Mesothelial cell of epicardium (in vitro differentiated cells): ENCODE measurements at regions not wholly inside any gene's neighbourhood (a gene's known extent, or its start where the extent isn't known, plus 50 kb on each side); places are given as distances from the start of the nearest gene placed in this dataset.
A peak's percentile ranks its signal among the peaks of the same experiment; 100 is the strongest.

ENCODE experiments used
- DNase-seq, 2 experiments: peaks; one replicate each; pipeline ENCODE4 v3.0.0; 2021; ENCODE audit warnings: low spot score in 2 of 2; ENCODE audit not compliant: unreplicated experiment in 2 of 2
- H3K27ac Mint-ChIP-seq: 2 replicates; pipeline ENCODE4 v1.8.0; 2021; ENCODE audit warnings: mixed read lengths
- H3K27me3 Mint-ChIP-seq: 2 replicates; pipeline ENCODE4 v1.8.0; 2021; ENCODE audit warnings: low read depth, mixed read lengths
- H3K36me3 Mint-ChIP-seq: 2 replicates; pipeline ENCODE4 v1.8.0; 2021; ENCODE audit warnings: mixed read lengths
- H3K4me1 Mint-ChIP-seq: 2 replicates; pipeline ENCODE4 v1.8.0; 2021; ENCODE audit warnings: mixed read lengths
- H3K4me3 Mint-ChIP-seq: 2 replicates; pipeline ENCODE4 v1.8.0; 2021; ENCODE audit warnings: mild to moderate bottlenecking, moderate library complexity, mixed read lengths
- H3K9me3 Mint-ChIP-seq: 2 replicates; pipeline ENCODE4 v1.8.0; 2021; ENCODE audit warnings: mixed read lengths
- TF ChIP-seq, protein P1 (sequence below): fragments of 200-600 bp; sonication (generic); IDR thresholded peaks from one replicate; pipeline ENCODE4 v1.5.0; 2021; ENCODE audit warnings: antibody characterized with exemption; ENCODE audit not compliant: unreplicated experiment

DNA sequence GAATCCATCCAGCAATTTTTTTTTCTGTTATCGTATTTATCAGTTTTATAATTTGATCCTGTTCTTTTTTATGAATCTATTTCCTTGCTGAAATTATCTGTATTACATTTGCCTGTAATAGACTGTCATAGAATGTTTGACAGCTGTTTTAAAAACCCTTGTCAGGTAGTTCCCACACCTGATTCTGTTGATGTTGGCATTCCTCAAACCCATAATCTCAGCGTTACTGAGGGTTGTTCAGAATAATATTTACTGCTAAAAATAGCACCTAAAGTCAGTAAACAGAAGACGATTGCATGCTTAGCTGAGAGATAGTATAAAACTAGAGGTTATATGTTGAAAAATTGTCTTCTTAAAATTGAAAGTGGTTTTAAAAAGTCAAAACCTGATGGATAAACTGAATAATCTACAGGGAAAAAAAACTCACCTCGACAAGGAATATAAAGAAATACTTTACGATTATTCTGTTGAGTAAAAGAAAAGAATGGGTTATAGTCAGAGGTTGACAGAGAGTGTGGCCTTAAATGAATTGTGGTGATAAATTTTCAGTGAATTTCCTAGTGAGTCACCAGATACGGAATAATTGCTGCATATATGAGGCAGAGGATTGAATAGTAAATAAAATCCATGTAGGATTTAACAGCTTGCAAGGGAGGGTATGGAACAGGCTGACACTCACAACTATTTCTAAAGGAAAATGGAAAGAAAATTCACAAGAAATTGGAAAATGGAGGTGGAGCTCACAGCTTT is 824.1 kb upstream of the IGFBP3 start:
- DNase-seq = no peak
- H3K9me3 Mint-ChIP-seq = no peaks in the 10 kb centered on the region
- no peak overlapping the region for H3K4me3 Mint-ChIP-seq
- H3K27ac Mint-ChIP-seq = peak overlapping the region; percentile 53
- no peaks in the 10 kb centered on the region for H3K27me3 Mint-ChIP-seq
- H3K36me3 Mint-ChIP-seq = peaks cover 2% of the 10 kb centered on the region
- H3K4me1 Mint-ChIP-seq = peaks cover 65% of the 10 kb centered on the region
- TF ChIP-seq, protein P1, sequence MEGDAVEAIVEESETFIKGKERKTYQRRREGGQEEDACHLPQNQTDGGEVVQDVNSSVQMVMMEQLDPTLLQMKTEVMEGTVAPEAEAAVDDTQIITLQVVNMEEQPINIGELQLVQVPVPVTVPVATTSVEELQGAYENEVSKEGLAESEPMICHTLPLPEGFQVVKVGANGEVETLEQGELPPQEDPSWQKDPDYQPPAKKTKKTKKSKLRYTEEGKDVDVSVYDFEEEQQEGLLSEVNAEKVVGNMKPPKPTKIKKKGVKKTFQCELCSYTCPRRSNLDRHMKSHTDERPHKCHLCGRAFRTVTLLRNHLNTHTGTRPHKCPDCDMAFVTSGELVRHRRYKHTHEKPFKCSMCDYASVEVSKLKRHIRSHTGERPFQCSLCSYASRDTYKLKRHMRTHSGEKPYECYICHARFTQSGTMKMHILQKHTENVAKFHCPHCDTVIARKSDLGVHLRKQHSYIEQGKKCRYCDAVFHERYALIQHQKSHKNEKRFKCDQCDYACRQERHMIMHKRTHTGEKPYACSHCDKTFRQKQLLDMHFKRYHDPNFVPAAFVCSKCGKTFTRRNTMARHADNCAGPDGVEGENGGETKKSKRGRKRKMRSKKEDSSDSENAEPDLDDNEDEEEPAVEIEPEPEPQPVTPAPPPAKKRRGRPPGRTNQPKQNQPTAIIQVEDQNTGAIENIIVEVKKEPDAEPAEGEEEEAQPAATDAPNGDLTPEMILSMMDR = no peak

DNA sequence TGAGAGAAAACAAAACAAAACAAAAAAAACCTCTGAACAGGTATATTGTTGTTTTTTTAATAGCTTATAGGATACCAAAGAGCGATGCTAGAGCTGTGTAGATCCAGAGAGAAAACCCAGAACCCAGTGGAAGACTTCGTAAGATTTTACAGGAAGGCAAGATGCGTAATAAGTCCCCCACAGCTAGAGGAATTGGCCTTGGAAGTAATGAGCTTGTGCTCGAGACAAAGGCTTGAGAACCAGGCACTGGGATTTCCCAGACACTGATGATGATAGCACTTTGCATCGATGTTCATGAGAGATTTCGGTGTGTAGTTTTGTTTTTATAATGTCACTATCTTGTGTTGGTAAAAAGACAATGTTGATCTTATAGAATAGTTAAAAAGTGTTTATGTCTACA is 821.5 kb upstream of the IGFBP3 start:
- Mint-ChIP-seq H3K9me3 (peaks cover 7% of the 10 kb centered on the region), H3K36me3 (no peaks in the 10 kb centered on the region), H3K4me1 (peaks cover 43% of the 10 kb centered on the region), H3K27ac (peak overlapping the region; percentile 87), H3K4me3 (no peak overlapping the region), H3K27me3 (no peaks in the 10 kb centered on the region)
- TF ChIP-seq, protein P1 = no peak
- no peak for DNase-seq

DNA sequence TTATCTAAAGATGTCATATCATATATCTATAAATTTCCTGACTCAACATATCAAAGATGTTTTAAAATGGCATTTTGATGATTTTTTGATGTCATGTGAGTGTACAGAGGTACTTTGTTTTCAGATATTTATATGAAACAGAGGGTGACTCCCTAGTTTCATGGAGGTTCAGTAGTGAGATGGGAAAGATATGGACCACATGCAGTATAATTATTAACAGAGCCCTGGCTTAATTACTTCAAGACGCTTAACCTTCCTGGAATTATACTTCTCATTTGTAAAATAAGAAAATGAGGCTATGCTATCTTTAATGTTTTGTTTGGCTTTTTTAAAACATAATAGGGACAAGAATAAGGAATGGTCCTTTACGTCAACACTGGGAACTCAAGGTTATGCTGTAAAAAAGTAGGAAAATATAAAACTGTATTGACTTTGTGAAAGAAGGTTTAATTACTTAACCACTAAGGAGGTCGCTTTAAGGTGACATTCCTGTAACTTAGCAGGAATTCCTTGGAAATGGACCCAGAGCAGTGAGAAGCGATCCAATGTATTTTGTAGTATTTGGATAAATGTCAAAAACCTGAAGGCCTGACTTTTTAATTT is 821.0 kb upstream of the IGFBP3 start:
- Mint-ChIP-seq H3K27ac (peak overlapping the region; percentile 87), H3K4me1 (peaks cover 43% of the 10 kb centered on the region), H3K27me3 (no peaks in the 10 kb centered on the region), H3K9me3 (peaks cover 7% of the 10 kb centered on the region), H3K4me3 (no peak overlapping the region), H3K36me3 (no peaks in the 10 kb centered on the region)
- TF ChIP-seq, protein P1 = no peak
- no peak for DNase-seq

DNA sequence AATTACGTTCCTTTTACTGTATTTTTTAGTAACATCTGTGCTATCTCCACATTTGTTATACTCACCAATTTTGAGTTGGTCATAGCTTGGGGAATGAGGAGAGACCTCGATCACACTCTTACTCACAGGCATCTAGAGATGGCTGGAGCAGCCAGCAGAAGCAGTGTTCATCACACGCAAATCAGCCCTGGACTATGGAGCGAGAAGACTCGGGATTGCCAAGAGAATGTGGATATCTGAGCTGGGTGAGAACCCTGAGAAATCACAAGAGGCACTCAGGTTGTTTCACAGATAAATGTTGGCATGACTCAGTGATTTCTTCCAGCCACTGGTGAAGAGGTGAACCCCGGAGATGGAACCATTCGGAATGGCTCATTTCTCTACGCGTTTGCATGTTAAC is 820.1 kb upstream of the IGFBP3 start:
- Mint-ChIP-seq H3K36me3 (peaks cover under 1% of the 10 kb centered on the region), H3K9me3 (peaks cover 10% of the 10 kb centered on the region), H3K27ac (peak overlapping the region; percentile 55), H3K4me3 (no peak overlapping the region), H3K27me3 (no peaks in the 10 kb centered on the region), H3K4me1 (peaks cover 43% of the 10 kb centered on the region)
- DNase-seq = no peak
- TF ChIP-seq, protein P1 = no peak

DNA sequence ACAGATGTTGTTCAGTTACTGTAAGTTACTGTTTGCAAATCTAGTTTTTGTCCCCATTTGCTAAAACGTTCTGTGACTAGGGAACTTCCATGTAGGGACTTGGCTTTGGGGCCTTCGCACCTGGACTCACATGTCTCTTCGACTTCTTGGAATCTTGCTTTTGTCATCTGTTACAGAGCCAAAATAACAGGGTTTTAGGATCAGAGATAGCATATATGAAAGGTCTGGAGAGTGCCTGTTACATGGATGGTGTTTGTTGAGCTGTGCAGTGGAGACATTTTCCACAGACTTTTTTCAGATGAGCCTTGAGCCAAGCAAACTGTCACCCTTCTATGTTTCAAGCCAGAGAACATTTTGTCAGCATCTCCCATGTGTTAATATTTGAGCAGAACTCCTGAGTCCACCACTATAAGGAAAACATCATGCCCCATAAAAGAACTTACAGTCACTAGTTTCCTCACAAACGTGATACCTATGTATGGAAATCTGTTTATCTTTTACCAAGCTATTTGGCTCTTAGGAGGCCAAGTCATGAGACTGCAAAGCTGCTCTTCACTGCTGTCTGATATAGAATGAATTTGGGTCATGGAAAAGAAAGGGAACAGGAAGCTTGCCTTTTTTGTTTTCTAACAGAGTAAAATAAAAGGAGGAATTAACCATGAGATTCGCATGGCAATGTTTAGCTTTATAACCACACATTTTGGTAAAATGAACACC is 818.6 kb upstream of the IGFBP3 start:
- Mint-ChIP-seq H3K4me3 (no peak overlapping the region), H3K27ac (peak overlapping the region; percentile 25), H3K9me3 (peaks cover 15% of the 10 kb centered on the region), H3K36me3 (peaks cover 4% of the 10 kb centered on the region), H3K4me1 (peaks cover 28% of the 10 kb centered on the region), H3K27me3 (no peaks in the 10 kb centered on the region)
- no peak for DNase-seq
- TF ChIP-seq, protein P1 = no peak
